ENCODE measurements at regions not wholly inside any gene's neighbourhood (a gene's known extent, or its start where the extent isn't known, plus 50 kb on each side); places are given as distances from the start of the nearest gene placed in this dataset.

DNA sequence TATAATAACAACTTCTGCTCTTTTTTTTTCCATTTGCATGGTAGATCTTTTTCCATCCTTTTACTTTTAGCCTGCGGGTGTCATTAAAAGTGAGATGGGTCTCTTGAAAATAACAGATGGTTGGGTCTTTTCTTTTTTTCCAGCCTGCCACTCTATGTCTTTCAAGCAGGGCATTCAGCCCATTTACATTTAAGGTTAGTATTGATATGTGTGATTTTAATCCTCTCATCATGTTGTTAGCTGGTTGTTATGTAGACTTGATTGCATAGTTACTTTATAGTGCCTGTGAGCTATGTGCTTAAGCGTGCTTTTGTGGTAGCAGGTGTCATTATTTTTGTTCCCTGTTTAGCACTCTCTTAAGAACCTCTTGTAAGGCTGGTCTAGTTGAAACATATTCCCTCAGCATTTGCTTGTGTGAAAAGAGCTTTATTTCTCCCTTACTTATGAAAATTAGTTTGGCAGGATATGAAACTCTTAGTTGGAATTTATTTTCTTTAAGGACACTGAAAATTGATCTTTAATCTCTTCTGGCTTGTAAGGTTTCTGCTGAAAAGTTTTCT is 326.1 kb downstream of the SH3BGRL start:
- no peak for TF ChIP-seq CTCF (conservative IDR thresholded peaks at IDR 0.05 in 1 of 2, IDR thresholded peaks at IDR 0.05 in 1 of 2; ENCODE audit: extremely low read depth in 1 of 2, insufficient read depth in 1 of 2, low read depth in 1 of 2, low read length in 2 of 2)
- no peak for TF ChIP-seq EZH2 (IDR thresholded peaks at IDR 0.05; ENCODE audit: borderline replicate concordance, low read length)

Measured in mammary epithelial cell (primary cell).